Upper lobe of left lung (tissue), 6 donors: ENCODE measurements at regions not wholly inside any gene's neighbourhood (a gene's known extent, or its start where the extent isn't known, plus 50 kb on each side); places are given as distances from the start of the nearest gene placed in this dataset.

ENCODE experiments used
- ATAC-seq, 2 donors: fragments of 200-7000 bp; cut with Tn5 transposase; one replicate each; pipeline ENCODE4 v1.9.1; 2022; ENCODE audit warnings: mild to moderate bottlenecking in 2 of 2, moderate library complexity in 2 of 2; ENCODE audit not compliant: low FRiP score in 2 of 2
- DNase-seq, 2 donors: peaks; one replicate each; pipeline ENCODE4 v3.0.0-alpha.2; 2019 to 2020
- H3K27ac ChIP-seq, 4 donors: fragments of 200-600 bp; sonication (generic); one replicate each; pipeline ENCODE4 v1.5.1; 2016 to 2019
- H3K27me3 ChIP-seq, 4 donors: fragments of 200-600 bp; sonication (generic); one replicate each; pipeline ENCODE4 v1.5.1; 2017 to 2019
- H3K36me3 ChIP-seq, 4 donors: fragments of 200-600 bp; sonication (generic); one replicate each; pipeline ENCODE4 v1.5.1; 2016 to 2019
- H3K4me1 ChIP-seq, 4 donors: fragments of 200-600 bp; sonication (generic); one replicate each; pipeline ENCODE4 v1.5.1; 2018 to 2019
- H3K4me3 ChIP-seq, 4 donors: fragments of 200-600 bp; sonication (generic); one replicate each; pipeline ENCODE4 v1.5.1; 2017 to 2019; ENCODE audit warnings: mild to moderate bottlenecking in 2 of 4, moderate library complexity in 1 of 4
- H3K9me3 ChIP-seq, 4 donors: fragments of 200-600 bp; sonication (generic); one replicate each; pipeline ENCODE4 v1.5.1; 2018 to 2019
- EP300 ChIP-seq, 4 donors: sonication (generic); formaldehyde crosslinking; IDR thresholded peaks; one replicate each; pipeline ENCODE4 v1.5.1; 2017; ENCODE audit warnings: antibody characterized with exemption in 4 of 4, control low read depth in 2 of 4
- POLR2A ChIP-seq, 4 donors: fragments of 450-650 bp; IDR thresholded peaks; one replicate each; pipeline ENCODE4 v1.5.1; 2016 to 2017; ENCODE audit warnings: antibody characterized with exemption in 4 of 4, mild to moderate bottlenecking in 2 of 4
- POLR2AphosphoS5 ChIP-seq, 2 donors: sonication (generic); formaldehyde crosslinking; IDR thresholded peaks; one replicate each; pipeline ENCODE4 v1.5.1; 2017; ENCODE audit warnings: antibody characterized with exemption in 2 of 2
- WGBS, 2 donors: methylation state at CpG; one replicate each; pipeline ENCODE4 v1.1.5; 2017 to 2018; 5-methylcytosine and 5-hydroxymethylcytosine counted together
- TF ChIP-seq, protein P1 (sequence below), 6 experiments: fragments of 450-650 bp in 4 of 6; fragments of 200-600 bp in 2 of 6; sonication (generic) in 2 of 6; IDR thresholded peaks; one replicate each; pipeline ENCODE4 v1.5.1; 2016 to 2019; ENCODE audit warnings: antibody characterized with exemption in 6 of 6
- donor health status: DM: no; HTN: no; CAD: no; lungs with moderate emphysema.
- donor health status: DM: no; HTN: yes; CAD: no; lungs with severe emphysema.

GRCh38 chr3:124133366-124133940 is 141.5 kb upstream of the ROPN1 start:
- H3K4me1 ChIP-seq, result no peaks in the 10 kb centered on the region
- no peaks in the 10 kb centered on the region for H3K36me3 ChIP-seq
- no peak overlapping the region for H3K27ac ChIP-seq
- 76 to 82% methylated on average over 6 of the region's 6 CpGs for WGBS, 2 donors
- no peaks in the 10 kb centered on the region for H3K27me3 ChIP-seq
- no peaks in the 10 kb centered on the region for H3K9me3 ChIP-seq
- TF ChIP-seq, protein P1, sequence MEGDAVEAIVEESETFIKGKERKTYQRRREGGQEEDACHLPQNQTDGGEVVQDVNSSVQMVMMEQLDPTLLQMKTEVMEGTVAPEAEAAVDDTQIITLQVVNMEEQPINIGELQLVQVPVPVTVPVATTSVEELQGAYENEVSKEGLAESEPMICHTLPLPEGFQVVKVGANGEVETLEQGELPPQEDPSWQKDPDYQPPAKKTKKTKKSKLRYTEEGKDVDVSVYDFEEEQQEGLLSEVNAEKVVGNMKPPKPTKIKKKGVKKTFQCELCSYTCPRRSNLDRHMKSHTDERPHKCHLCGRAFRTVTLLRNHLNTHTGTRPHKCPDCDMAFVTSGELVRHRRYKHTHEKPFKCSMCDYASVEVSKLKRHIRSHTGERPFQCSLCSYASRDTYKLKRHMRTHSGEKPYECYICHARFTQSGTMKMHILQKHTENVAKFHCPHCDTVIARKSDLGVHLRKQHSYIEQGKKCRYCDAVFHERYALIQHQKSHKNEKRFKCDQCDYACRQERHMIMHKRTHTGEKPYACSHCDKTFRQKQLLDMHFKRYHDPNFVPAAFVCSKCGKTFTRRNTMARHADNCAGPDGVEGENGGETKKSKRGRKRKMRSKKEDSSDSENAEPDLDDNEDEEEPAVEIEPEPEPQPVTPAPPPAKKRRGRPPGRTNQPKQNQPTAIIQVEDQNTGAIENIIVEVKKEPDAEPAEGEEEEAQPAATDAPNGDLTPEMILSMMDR (IDR thresholded peaks at IDR 0.05), result no peak
- TF ChIP-seq POLR2A (IDR thresholded peaks at IDR 0.05) (no peak), POLR2AphosphoS5 (IDR thresholded peaks at IDR 0.05) (no peak), EP300 (IDR thresholded peaks at IDR 0.05) (no peak)
- H3K4me3 ChIP-seq, result no peak overlapping the region
- no peak for ATAC-seq
- DNase-seq, result no peak

DNA sequence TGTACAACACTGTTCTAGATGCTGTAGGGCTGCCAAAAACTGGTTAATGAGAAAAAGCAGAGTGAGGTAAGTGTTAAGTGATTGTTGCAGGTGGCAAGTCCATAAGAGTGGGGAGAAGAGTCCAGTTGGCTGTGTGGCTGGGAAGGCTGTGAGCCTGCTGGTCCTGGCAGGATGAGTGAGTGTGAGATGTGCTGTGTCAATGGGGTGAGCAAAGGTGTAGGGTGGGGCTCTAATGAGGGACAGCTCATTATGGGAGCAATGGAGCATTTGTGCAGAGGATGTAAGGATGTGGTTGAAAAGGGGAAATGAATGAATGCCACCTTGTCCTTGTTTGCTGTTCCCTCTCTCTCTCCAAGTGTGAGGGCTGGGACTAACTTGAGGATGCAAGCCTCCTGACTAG is 145.3 kb upstream of the ROPN1 start:
- Histone ChIP-seq H3K27me3 (no peaks in the 10 kb centered on the region), H3K4me1 (no peaks in the 10 kb centered on the region), H3K36me3 (no peaks in the 10 kb centered on the region), H3K27ac (no peak overlapping the region), H3K4me3 (no peak overlapping the region), H3K9me3 (no peaks in the 10 kb centered on the region)
- TF ChIP-seq, protein P1 (IDR thresholded peaks at IDR 0.05), result no peak
- TF ChIP-seq POLR2A (IDR thresholded peaks at IDR 0.05), result no peak
- no peak for ATAC-seq
- no peak for DNase-seq

DNA sequence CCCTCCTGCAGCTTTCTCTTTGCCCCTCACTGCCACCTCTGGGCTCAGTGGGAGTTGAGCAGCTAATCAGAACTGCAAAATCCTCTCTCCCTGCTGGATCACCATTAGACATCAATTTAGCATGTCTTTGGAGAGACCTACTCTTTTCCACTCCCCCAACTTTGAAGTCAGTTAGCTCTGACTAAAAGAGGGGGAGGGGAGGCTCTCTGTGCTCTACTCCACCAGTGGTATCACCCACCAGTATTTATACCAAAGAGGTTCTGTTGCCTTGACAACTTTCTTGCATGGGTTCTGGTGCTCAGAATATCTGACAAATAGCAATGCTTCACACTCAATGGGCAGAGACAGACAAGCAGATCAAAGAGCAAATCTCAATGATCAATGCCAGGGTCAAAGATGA is 146.2 kb upstream of the ROPN1 start:
- no peak overlapping the region for H3K27ac ChIP-seq
- TF ChIP-seq, protein P1 (IDR thresholded peaks at IDR 0.05), result no peak
- TF ChIP-seq EP300 (IDR thresholded peaks at IDR 0.05), result no peak
- no peak for TF ChIP-seq POLR2A (IDR thresholded peaks at IDR 0.05)
- no peak for TF ChIP-seq POLR2AphosphoS5 (IDR thresholded peaks at IDR 0.05)
- H3K27me3 ChIP-seq, result no peaks in the 10 kb centered on the region
- H3K9me3 ChIP-seq, result no peaks in the 10 kb centered on the region
- DNase-seq (no peak), ATAC-seq (no peak)
- H3K4me3 ChIP-seq, result no peak overlapping the region
- H3K4me1 ChIP-seq, result no peaks in the 10 kb centered on the region
- H3K36me3 ChIP-seq, result no peaks in the 10 kb centered on the region

DNA sequence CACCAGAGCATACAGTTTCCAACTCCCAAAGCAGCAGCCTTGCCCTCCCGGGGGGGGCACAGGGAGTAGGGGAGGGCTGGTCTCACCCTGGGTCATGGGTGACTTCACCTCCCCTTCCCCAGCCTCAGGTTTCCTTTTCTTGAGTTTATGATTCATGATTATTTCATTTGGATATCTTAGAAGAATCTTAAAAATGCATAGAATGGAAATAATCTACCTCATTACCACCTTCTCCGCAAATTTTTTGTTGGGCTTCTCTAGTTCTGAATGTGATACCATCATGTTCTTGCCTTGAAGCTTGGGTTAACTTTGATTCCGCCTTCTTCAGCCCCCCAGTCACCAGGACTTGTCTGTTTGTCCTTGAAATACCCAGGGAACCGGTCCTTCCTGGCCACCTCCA is 148.8 kb upstream of the ROPN1 start:
- no peak overlapping the region for H3K27ac ChIP-seq
- DNase-seq, result no peak
- no peak for ATAC-seq
- no peaks in the 10 kb centered on the region for H3K27me3 ChIP-seq
- H3K36me3 ChIP-seq, result no peaks in the 10 kb centered on the region
- no peaks in the 10 kb centered on the region for H3K9me3 ChIP-seq
- H3K4me1 ChIP-seq, result no peaks in the 10 kb centered on the region
- no peak for TF ChIP-seq POLR2A (IDR thresholded peaks at IDR 0.05)
- TF ChIP-seq POLR2AphosphoS5 (IDR thresholded peaks at IDR 0.05), result no peak
- TF ChIP-seq, protein P1 (IDR thresholded peaks at IDR 0.05), result no peak
- no peak for TF ChIP-seq EP300 (IDR thresholded peaks at IDR 0.05)
- H3K4me3 ChIP-seq, result no peak overlapping the region
- 81 to 82% methylated on average over 4 of the region's 4 CpGs for WGBS, 2 donors

- no peaks in the 10 kb centered on the region for H3K36me3 ChIP-seq
- no peak for ATAC-seq
- WGBS, 2 donors, result 37 to 55% methylated on average over 5 of the region's 5 CpGs
These were observed 150.6 kb upstream of the ROPN1 start for GRCh38 chr3:124142389-124142970.

More at GRCh38 chr3:124142389-124142970, 150.6 kb upstream of the ROPN1 start:
- H3K9me3 ChIP-seq, result no peaks in the 10 kb centered on the region
- TF ChIP-seq EP300 (IDR thresholded peaks at IDR 0.05) (no peak), POLR2A (IDR thresholded peaks at IDR 0.05) (no peak), POLR2AphosphoS5 (IDR thresholded peaks at IDR 0.05) (no peak)
- TF ChIP-seq, protein P1 (IDR thresholded peaks at IDR 0.05), result no peak
- H3K27ac ChIP-seq, result no peak overlapping the region
- no peak overlapping the region for H3K4me3 ChIP-seq
- H3K4me1 ChIP-seq, result no peaks in the 10 kb centered on the region
- no peak for DNase-seq
- H3K27me3 ChIP-seq, result no peaks in the 10 kb centered on the region
